ENCODE measurements at regions not wholly inside any gene's neighbourhood (a gene's known extent, or its start where the extent isn't known, plus 50 kb on each side); places are given as distances from the start of the nearest gene placed in this dataset.
A peak's percentile ranks its signal among the peaks of the same experiment; 100 is the strongest.
"Not testable (repeated sequence)": the region's sequence is repeated elsewhere in the genome, so short reads cannot be mapped to it uniquely, and the experiment has no call there.

GRCh38 chr5:135737701-135738563 lies 96.5 kb upstream of the SLC25A48 start:
- FAIRE-seq (no peak), DNase-seq (ENCODE audit: insufficient read length, low spot score) (no peak)
- TF ChIP-seq CTCF (IDR thresholded peaks at IDR 0.05; ENCODE audit: insufficient read depth, missing control alignments), result no peak

GRCh38 chr5:135736952-135737351 lies 97.5 kb upstream of the SLC25A48 start:
- FAIRE-seq; DNase-seq (ENCODE audit: insufficient read length, low spot score): not testable (repeated sequence)

GRCh38 chr5:135735831-135736230 lies 98.6 kb upstream of the SLC25A48 start:
- FAIRE-seq (no peak), DNase-seq (ENCODE audit: insufficient read length, low spot score) (no peak)
- TF ChIP-seq CTCF (IDR thresholded peaks at IDR 0.05; ENCODE audit: insufficient read depth, missing control alignments), result no peak

- FAIRE-seq; DNase-seq (ENCODE audit: insufficient read length, low spot score): not testable (repeated sequence)
These were observed 99.5 kb upstream of the SLC25A48 start for GRCh38 chr5:135734956-135735355.

GRCh38 chr5:135731034-135731433 lies 103.4 kb upstream of the SLC25A48 start:
- not testable (repeated sequence) for FAIRE-seq; DNase-seq (ENCODE audit: insufficient read length, low spot score)

GRCh38 chr5:135730161-135730560 lies 104.3 kb upstream of the SLC25A48 start:
- DNase-seq (ENCODE audit: insufficient read length, low spot score); FAIRE-seq: not testable (repeated sequence)

- no peak for DNase-seq (ENCODE audit: insufficient read length, low spot score)
These were observed 105.1 kb upstream of the SLC25A48 start for GRCh38 chr5:135729321-135729786.

GRCh38 chr5:135724617-135725016 lies 109.8 kb upstream of the SLC25A48 start:
- FAIRE-seq (no peak), DNase-seq (ENCODE audit: insufficient read length, low spot score) (no peak)

More at GRCh38 chr5:135729321-135729786, 105.1 kb upstream of the SLC25A48 start:
- FAIRE-seq, result no peak
- peak; percentile 44 for TF ChIP-seq CTCF (IDR thresholded peaks at IDR 0.05; ENCODE audit: insufficient read depth, missing control alignments)

GRCh38 chr5:135723491-135723890 lies 111.0 kb upstream of the SLC25A48 start:
- no peak for TF ChIP-seq CTCF (IDR thresholded peaks at IDR 0.05; ENCODE audit: insufficient read depth, missing control alignments)
- no peak for DNase-seq (ENCODE audit: insufficient read length, low spot score)
- FAIRE-seq, result no peak

More at GRCh38 chr5:135724617-135725016, 109.8 kb upstream of the SLC25A48 start:
- no peak for TF ChIP-seq CTCF (IDR thresholded peaks at IDR 0.05; ENCODE audit: insufficient read depth, missing control alignments)

Measured in D721Med (cell line).